HG03558 (cell line): ENCODE measurements at regions not wholly inside any gene's neighbourhood (a gene's known extent, or its start where the extent isn't known, plus 50 kb on each side); places are given as distances from the start of the nearest gene placed in this dataset.
"Not testable (repeated sequence)": the region's sequence is repeated elsewhere in the genome, so short reads cannot be mapped to it uniquely, and the experiment has no call there.

Source experiments
- ATAC-seq: cut with Tn5 transposase; IDR thresholded peaks from one replicate; pipeline ENCODE4 v1.9.1; 2021; ENCODE audit warnings: moderate number of reproducible peaks; ENCODE audit not compliant: unreplicated experiment; ENCODE audit errors: extremely low read depth

GRCh38 chr12:13337791-13338190, 141.3 kb downstream of the EMP1 start:
- ATAC-seq, result no peak

- no peak for ATAC-seq
Observed at GRCh38 chr12:13336216-13336615, 139.7 kb downstream of the EMP1 start.

GRCh38 chr12:13328535-13328934, 132.0 kb downstream of the EMP1 start:
- no peak for ATAC-seq

- ATAC-seq, result no peak
Observed at GRCh38 chr12:13326076-13326475, 129.6 kb downstream of the EMP1 start.

GRCh38 chr12:13325037-13325436, 128.5 kb downstream of the EMP1 start:
- not testable (repeated sequence) for ATAC-seq

- no peak for ATAC-seq
Observed at GRCh38 chr12:13318231-13319015, 121.9 kb downstream of the EMP1 start.

- ATAC-seq, result no peak
Observed at GRCh38 chr12:13316587-13317246, 120.2 kb downstream of the EMP1 start.

GRCh38 chr12:13313886-13314285, 117.4 kb downstream of the EMP1 start:
- ATAC-seq, result no peak

- ATAC-seq, result no peak
Observed at GRCh38 chr12:13311551-13311950, 115.0 kb downstream of the EMP1 start.

- no peak for ATAC-seq
Observed at GRCh38 chr12:13307143-13307816, 110.8 kb downstream of the EMP1 start.

GRCh38 chr12:13304924-13305323, 108.4 kb downstream of the EMP1 start:
- no peak for ATAC-seq

GRCh38 chr12:13299457-13299856, 102.9 kb downstream of the EMP1 start:
- ATAC-seq, result no peak

GRCh38 chr12:13293096-13293495, 96.6 kb downstream of the EMP1 start:
- no peak for ATAC-seq

GRCh38 chr12:13289653-13290289, 93.2 kb downstream of the EMP1 start:
- ATAC-seq, result no peak

GRCh38 chr12:13288937-13289652, 92.6 kb downstream of the EMP1 start:
- no peak for ATAC-seq

GRCh38 chr12:13288501-13288900, 92.0 kb downstream of the EMP1 start:
- ATAC-seq, result no peak

GRCh38 chr12:13283867-13284266, 87.3 kb downstream of the EMP1 start:
- ATAC-seq, result no peak

GRCh38 chr12:13282861-13283260, 86.3 kb downstream of the EMP1 start:
- ATAC-seq, result no peak

- ATAC-seq, result no peak
Observed at GRCh38 chr12:13278249-13278787, 81.8 kb downstream of the EMP1 start.

GRCh38 chr12:13277293-13277692, 80.8 kb downstream of the EMP1 start:
- no peak for ATAC-seq
